ENCODE measurements at regions not wholly inside any gene's neighbourhood (a gene's known extent, or its start where the extent isn't known, plus 50 kb on each side); places are given as distances from the start of the nearest gene placed in this dataset.

- DNase-seq = no peak
These were observed 311.0 kb downstream of the GABRB2 start for GRCh38 chr5:161235569-161235968.

GRCh38 chr5:161233553-161233952, 313.0 kb downstream of the GABRB2 start:
- DNase-seq = no peak

GRCh38 chr5:161230221-161230620, 316.3 kb downstream of the GABRB2 start:
- no peak for DNase-seq

GRCh38 chr5:161219816-161220215, 326.7 kb downstream of the GABRB2 start:
- DNase-seq = no peak

- no peak for DNase-seq
These were observed 329.6 kb downstream of the GABRB2 start for GRCh38 chr5:161216877-161217276.

- DNase-seq = no peak
These were observed 334.3 kb downstream of the GABRB2 start for GRCh38 chr5:161212123-161212712.

GRCh38 chr5:161201558-161201957, 345.0 kb downstream of the GABRB2 start:
- DNase-seq = no peak

- DNase-seq = no peak
These were observed 338.8 kb upstream of the ATP10B start for GRCh38 chr5:161190778-161191177.

- no peak for DNase-seq
These were observed 338.1 kb upstream of the ATP10B start for GRCh38 chr5:161190086-161190485.

- DNase-seq = no peak
These were observed 337.4 kb upstream of the ATP10B start for GRCh38 chr5:161189452-161189851.

GRCh38 chr5:161183559-161183958, 331.5 kb upstream of the ATP10B start:
- DNase-seq = no peak

GRCh38 chr5:161176221-161176620, 324.2 kb upstream of the ATP10B start:
- no peak for DNase-seq

GRCh38 chr5:161169776-161170175, 317.8 kb upstream of the ATP10B start:
- no peak for DNase-seq

- DNase-seq = no peak
These were observed 315.2 kb upstream of the ATP10B start for GRCh38 chr5:161167016-161167767.

- no peak for DNase-seq
These were observed 314.1 kb upstream of the ATP10B start for GRCh38 chr5:161165998-161166660.

GRCh38 chr5:161157925-161158324, 305.9 kb upstream of the ATP10B start:
- no peak for DNase-seq

- DNase-seq = no peak
These were observed 303.4 kb upstream of the ATP10B start for GRCh38 chr5:161155451-161155850.

GRCh38 chr5:161152415-161152940, 300.5 kb upstream of the ATP10B start:
- DNase-seq = no peak

GRCh38 chr5:161150441-161150988, 298.5 kb upstream of the ATP10B start:
- DNase-seq = no peak

GRCh38 chr5:161149078-161149477, 297.1 kb upstream of the ATP10B start:
- DNase-seq = no peak

GRCh38 chr5:161138751-161139455, 286.9 kb upstream of the ATP10B start:
- no peak for DNase-seq

GRCh38 chr5:161134956-161135355, 282.9 kb upstream of the ATP10B start:
- no peak for DNase-seq

- no peak for DNase-seq
These were observed 282.1 kb upstream of the ATP10B start for GRCh38 chr5:161134083-161134482.
